ENCODE measurements at regions not wholly inside any gene's neighbourhood (a gene's known extent, or its start where the extent isn't known, plus 50 kb on each side); places are given as distances from the start of the nearest gene placed in this dataset.

DNA sequence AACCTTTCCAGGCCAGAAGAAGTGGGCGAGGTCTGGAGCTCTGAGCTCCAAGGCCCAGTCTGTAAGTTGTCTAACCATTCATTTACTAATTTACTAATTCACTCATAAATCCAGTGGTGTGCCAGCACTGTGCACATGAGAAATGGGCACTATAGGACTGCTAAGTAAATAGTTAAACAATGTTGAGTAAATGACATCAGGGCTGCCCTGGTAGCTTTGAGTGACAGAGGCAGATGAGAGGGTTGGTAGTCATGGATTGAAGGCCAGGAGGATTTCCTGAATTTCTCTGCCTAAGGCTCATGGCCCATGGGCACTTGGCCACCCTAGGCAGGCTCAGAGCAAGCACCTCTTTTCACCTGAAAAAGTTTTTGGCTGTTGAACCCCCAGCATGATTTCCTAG, 216.9 kb upstream of the RXFP2 start (continued):
- no peak for TF ChIP-seq KDM4A (IDR thresholded peaks at IDR 0.05; ENCODE audit: low read depth, low read length, severe bottlenecking)

- ChIA-PET CTCF (ENCODE audit: partially characterized antibody) (no interaction called here), POLR2A (ENCODE audit: partially characterized antibody) (no interaction called here)
- Histone ChIP-seq H2BK5ac (ENCODE audit: low read depth, low read length) (no peak overlapping the region), H3K79me1 (ENCODE audit: low read depth, low read length) (no peaks in the 10 kb centered on the region), H2BK20ac (ENCODE audit: low read length) (no peak overlapping the region), H3K36me3 (ENCODE audit: control insufficient read depth in 2 of 4, insufficient read depth in 4 of 4, low read length in 3 of 4) (no peaks in the 10 kb centered on the region), H3K9me3 (ENCODE audit: insufficient read depth in 2 of 2, low read depth in 1 of 2, low read length in 1 of 2) (no peaks in the 10 kb centered on the region), H4K8ac (ENCODE audit: extremely low read depth, insufficient read depth, low read length) (no peak overlapping the region), H2BK12ac (ENCODE audit: low read depth, low read length) (no peak overlapping the region), H3K9ac (replicated peaks in 1 of 4; ENCODE audit: extremely low read depth in 1 of 4, low read depth in 3 of 4, low read length in 3 of 4) (no peak overlapping the region), H3K27ac (ENCODE audit: low read depth, low read length) (no peak overlapping the region), H3K4me1 (replicated peaks in 1 of 4; ENCODE audit: control insufficient read depth in 3 of 4, insufficient read depth in 4 of 4, low read length in 3 of 4) (no peaks in the 10 kb centered on the region), H2AFZ (ENCODE audit: low read length) (no peak overlapping the region), H3K79me2 (ENCODE audit: control insufficient read depth in 1 of 2, insufficient read depth in 2 of 2, low read length in 2 of 2) (no peaks in the 10 kb centered on the region), H3K56ac (replicated peaks; ENCODE audit: insufficient read length, low read depth, low read length) (no peak overlapping the region), H2BK15ac (ENCODE audit: low read length) (no peak overlapping the region), H3K18ac (ENCODE audit: extremely low read depth, low read length) (no peak overlapping the region), H3K4me3 (ENCODE audit: extremely low read depth in 1 of 4, insufficient read depth in 2 of 4, low read depth in 3 of 4, low read length in 4 of 4) (no peak overlapping the region), H3K4ac (replicated peaks; ENCODE audit: insufficient read length, low read depth, low read length) (no peak overlapping the region), H3K27me3 (replicated peaks in 1 of 4; ENCODE audit: control insufficient read depth in 3 of 4, extremely low read depth in 1 of 4, insufficient read depth in 3 of 4, low read length in 3 of 4) (no peaks in the 10 kb centered on the region), H3K4me2 (ENCODE audit: insufficient read depth in 1 of 2, low read depth in 2 of 2, low read length in 2 of 2) (no peak overlapping the region), H4K91ac (replicated peaks; ENCODE audit: insufficient read length, low read length) (no peak overlapping the region), H3K23ac (ENCODE audit: insufficient read length) (no peak overlapping the region), H2BK120ac (replicated peaks; ENCODE audit: low read depth, low read length) (no peak overlapping the region), H3K23me2 (ENCODE audit: low read depth, low read length) (no peaks in the 10 kb centered on the region), H4K20me1 (replicated peaks in 1 of 2; ENCODE audit: control insufficient read depth in 1 of 2, insufficient read depth in 2 of 2, low read length in 2 of 2) (no peaks in the 10 kb centered on the region), H4K5ac (ENCODE audit: insufficient read length, low read depth, low read length) (no peak overlapping the region), H2AK5ac (ENCODE audit: low read depth, low read length) (no peak overlapping the region), H3K14ac (ENCODE audit: insufficient read length) (no peak overlapping the region)
- 92% methylated on average over 3 of the region's 3 CpGs; no CpG with 5 or more reads in 1 of the 2 experiments for WGBS, 2 experiments (ENCODE audit: extremely low coverage in 1 of 2, insufficient coverage in 1 of 2, insufficient read length in 1 of 2, insufficient replicate concordance in 2 of 2, low coverage in 1 of 2, low lambda C conversion rate in 2 of 2, missing lambda C conversion rate in 1 of 2)
- FAIRE-seq (no peak), DNase-seq (ENCODE audit: low read depth in 1 of 2, low spot score in 2 of 2) (no peak)
- TF ChIP-seq HDAC2 (IDR thresholded peaks at IDR 0.05; ENCODE audit: borderline replicate concordance in 1 of 2, low read depth in 2 of 2, low read length in 2 of 2): no peak
- TF ChIP-seq CBX8 (IDR thresholded peaks at IDR 0.05; ENCODE audit: borderline replicate concordance, low read depth, low read length): no peak
- no peak for TF ChIP-seq JUN (IDR thresholded peaks at IDR 0.05; ENCODE audit: low read depth, low read length)
- no peak for TF ChIP-seq RFX5 (IDR thresholded peaks at IDR 0.05; ENCODE audit: borderline replicate concordance, low read depth, low read length)
- no peak for TF ChIP-seq KDM4A (IDR thresholded peaks at IDR 0.05; ENCODE audit: low read depth, low read length, severe bottlenecking)
- no peak for TF ChIP-seq BRCA1 (IDR thresholded peaks at IDR 0.05; ENCODE audit: low read depth, low read length)
- no peak for TF ChIP-seq TCF12 (IDR thresholded peaks at IDR 0.05; ENCODE audit: low read depth, low read length)
- TF ChIP-seq HDAC6 (IDR thresholded peaks at IDR 0.05; ENCODE audit: low read depth, low read length): no peak
- TF ChIP-seq SRF (IDR thresholded peaks at IDR 0.05; ENCODE audit: low read depth, low read length): no peak
- TF ChIP-seq SIX5 (IDR thresholded peaks at IDR 0.05; ENCODE audit: low read depth, low read length): no peak
- TF ChIP-seq CBX5 (IDR thresholded peaks at IDR 0.05; ENCODE audit: low read depth, low read length): no peak
- no peak for TF ChIP-seq SP2 (IDR thresholded peaks at IDR 0.05; ENCODE audit: low read length)
Observed at GRCh38 chr13:31528176-31528575, 211.2 kb upstream of the RXFP2 start.
